ENCODE measurements at regions not wholly inside any gene's neighbourhood (a gene's known extent, or its start where the extent isn't known, plus 50 kb on each side); places are given as distances from the start of the nearest gene placed in this dataset.
A peak's percentile ranks its signal among the peaks of the same experiment; 100 is the strongest.

DNA sequence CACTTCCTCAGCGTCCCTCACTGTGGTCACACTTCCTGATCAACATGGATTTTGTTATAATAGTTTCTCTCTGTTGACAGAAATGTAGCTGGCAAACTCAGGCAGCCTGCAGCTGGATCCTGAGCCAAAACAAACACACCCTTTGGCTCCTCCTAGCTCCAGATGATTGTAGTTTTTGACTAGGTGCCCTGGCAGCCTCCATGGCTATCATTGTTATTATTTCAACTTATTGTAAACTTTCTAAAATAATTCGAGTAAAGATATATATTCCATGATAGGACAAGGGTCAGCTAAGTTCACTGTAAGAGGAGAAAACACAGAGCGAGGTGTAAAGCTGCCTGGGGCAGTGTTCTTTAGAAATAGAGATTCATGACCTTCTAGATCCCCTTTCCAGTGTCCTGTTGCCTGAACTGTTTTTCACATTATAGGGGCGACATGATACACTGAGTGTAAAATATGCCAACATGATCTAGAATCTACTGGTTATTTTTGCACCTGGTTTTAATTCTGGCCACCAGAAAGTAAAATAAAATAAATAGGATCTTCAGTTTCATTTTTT is 98.2 kb upstream of the HDGFL1 start:
- TF ChIP-seq, protein P1, sequence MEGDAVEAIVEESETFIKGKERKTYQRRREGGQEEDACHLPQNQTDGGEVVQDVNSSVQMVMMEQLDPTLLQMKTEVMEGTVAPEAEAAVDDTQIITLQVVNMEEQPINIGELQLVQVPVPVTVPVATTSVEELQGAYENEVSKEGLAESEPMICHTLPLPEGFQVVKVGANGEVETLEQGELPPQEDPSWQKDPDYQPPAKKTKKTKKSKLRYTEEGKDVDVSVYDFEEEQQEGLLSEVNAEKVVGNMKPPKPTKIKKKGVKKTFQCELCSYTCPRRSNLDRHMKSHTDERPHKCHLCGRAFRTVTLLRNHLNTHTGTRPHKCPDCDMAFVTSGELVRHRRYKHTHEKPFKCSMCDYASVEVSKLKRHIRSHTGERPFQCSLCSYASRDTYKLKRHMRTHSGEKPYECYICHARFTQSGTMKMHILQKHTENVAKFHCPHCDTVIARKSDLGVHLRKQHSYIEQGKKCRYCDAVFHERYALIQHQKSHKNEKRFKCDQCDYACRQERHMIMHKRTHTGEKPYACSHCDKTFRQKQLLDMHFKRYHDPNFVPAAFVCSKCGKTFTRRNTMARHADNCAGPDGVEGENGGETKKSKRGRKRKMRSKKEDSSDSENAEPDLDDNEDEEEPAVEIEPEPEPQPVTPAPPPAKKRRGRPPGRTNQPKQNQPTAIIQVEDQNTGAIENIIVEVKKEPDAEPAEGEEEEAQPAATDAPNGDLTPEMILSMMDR (IDR thresholded peaks at IDR 0.05) = peak; percentile 54
- no peak for TF ChIP-seq ZFX (IDR thresholded peaks at IDR 0.05; ENCODE audit: borderline replicate concordance)
